ENCODE measurements at regions not wholly inside any gene's neighbourhood (a gene's known extent, or its start where the extent isn't known, plus 50 kb on each side); places are given as distances from the start of the nearest gene placed in this dataset.
"Not testable (repeated sequence)": the region's sequence is repeated elsewhere in the genome, so short reads cannot be mapped to it uniquely, and the experiment has no call there.

- no peak for DNase-seq (ENCODE audit: unreplicated experiment)
- Mint-ChIP-seq H3K27ac (ENCODE audit: low read depth, unreplicated experiment) (no peak overlapping the region), H3K4me1 (ENCODE audit: insufficient read depth, unreplicated experiment) (no peaks in the 10 kb centered on the region), H3K9me3 (ENCODE audit: unreplicated experiment) (no peaks in the 10 kb centered on the region), H3K36me3 (ENCODE audit: insufficient read depth, unreplicated experiment) (no peaks in the 10 kb centered on the region), H3K27me3 (ENCODE audit: insufficient read depth, unreplicated experiment) (no peaks in the 10 kb centered on the region), H3K4me3 (ENCODE audit: unreplicated experiment) (no peak overlapping the region)
- TF ChIP-seq, protein P1, sequence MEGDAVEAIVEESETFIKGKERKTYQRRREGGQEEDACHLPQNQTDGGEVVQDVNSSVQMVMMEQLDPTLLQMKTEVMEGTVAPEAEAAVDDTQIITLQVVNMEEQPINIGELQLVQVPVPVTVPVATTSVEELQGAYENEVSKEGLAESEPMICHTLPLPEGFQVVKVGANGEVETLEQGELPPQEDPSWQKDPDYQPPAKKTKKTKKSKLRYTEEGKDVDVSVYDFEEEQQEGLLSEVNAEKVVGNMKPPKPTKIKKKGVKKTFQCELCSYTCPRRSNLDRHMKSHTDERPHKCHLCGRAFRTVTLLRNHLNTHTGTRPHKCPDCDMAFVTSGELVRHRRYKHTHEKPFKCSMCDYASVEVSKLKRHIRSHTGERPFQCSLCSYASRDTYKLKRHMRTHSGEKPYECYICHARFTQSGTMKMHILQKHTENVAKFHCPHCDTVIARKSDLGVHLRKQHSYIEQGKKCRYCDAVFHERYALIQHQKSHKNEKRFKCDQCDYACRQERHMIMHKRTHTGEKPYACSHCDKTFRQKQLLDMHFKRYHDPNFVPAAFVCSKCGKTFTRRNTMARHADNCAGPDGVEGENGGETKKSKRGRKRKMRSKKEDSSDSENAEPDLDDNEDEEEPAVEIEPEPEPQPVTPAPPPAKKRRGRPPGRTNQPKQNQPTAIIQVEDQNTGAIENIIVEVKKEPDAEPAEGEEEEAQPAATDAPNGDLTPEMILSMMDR (IDR thresholded peaks at IDR 0.05; ENCODE audit: unreplicated experiment) = no peak
- intact Hi-C loops (cut with micrococcal nuclease) = no loop called here
- ChIA-PET CTCF (no interaction called here), POLR2A (no interaction called here)
- BruUV-seq (replicated peaks) = no TSS peak
Measured at GRCh38 chr13:50291611-50292010, 276.4 kb downstream of the KCNRG start.

DNA sequence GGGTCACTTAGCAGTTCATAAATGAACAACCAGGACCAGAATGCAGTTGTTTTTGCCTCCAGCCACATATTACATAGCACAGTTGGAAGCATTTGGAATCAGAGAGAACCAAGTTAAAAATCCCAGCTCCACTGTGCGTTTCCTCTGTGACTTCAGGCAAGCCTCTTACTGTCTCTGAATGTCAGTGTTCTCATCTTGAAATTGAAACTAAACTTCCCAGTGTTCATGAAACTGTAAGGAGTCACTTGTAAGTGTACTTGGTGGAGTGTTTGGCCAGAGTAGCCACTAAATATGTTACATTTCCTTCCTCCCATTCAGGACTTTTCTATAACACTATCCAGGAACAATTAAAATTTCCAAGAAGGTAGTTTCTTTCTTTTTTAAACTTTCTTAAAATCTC is 276.8 kb downstream of the KCNRG start:
- no peaks in the 10 kb centered on the region for H3K27me3 Mint-ChIP-seq (ENCODE audit: insufficient read depth, unreplicated experiment)
- H3K36me3 Mint-ChIP-seq (ENCODE audit: insufficient read depth, unreplicated experiment) = no peaks in the 10 kb centered on the region
- TF ChIP-seq, protein P1 (IDR thresholded peaks at IDR 0.05; ENCODE audit: unreplicated experiment) = no peak
- no peaks in the 10 kb centered on the region for H3K4me1 Mint-ChIP-seq (ENCODE audit: insufficient read depth, unreplicated experiment)
- no peak overlapping the region for H3K27ac Mint-ChIP-seq (ENCODE audit: low read depth, unreplicated experiment)
- no TSS peak for BruUV-seq (replicated peaks)
- no peak overlapping the region for H3K4me3 Mint-ChIP-seq (ENCODE audit: unreplicated experiment)
- DNase-seq (ENCODE audit: unreplicated experiment) = no peak
- intact Hi-C loops (cut with micrococcal nuclease) = no loop called here
- ChIA-PET POLR2A (no interaction called here), CTCF (no interaction called here)
- peaks cover under 1% of the 10 kb centered on the region for H3K9me3 Mint-ChIP-seq (ENCODE audit: unreplicated experiment)

GRCh38 chr13:50294425-50294824 is 279.2 kb downstream of the KCNRG start:
- H3K4me3 Mint-ChIP-seq (ENCODE audit: unreplicated experiment); H3K9me3 Mint-ChIP-seq (ENCODE audit: unreplicated experiment); H3K27ac Mint-ChIP-seq (ENCODE audit: low read depth, unreplicated experiment); POLR2A ChIA-PET; DNase-seq (ENCODE audit: unreplicated experiment); intact Hi-C loops (cut with micrococcal nuclease); H3K36me3 Mint-ChIP-seq (ENCODE audit: insufficient read depth, unreplicated experiment); BruUV-seq (replicated peaks); H3K27me3 Mint-ChIP-seq (ENCODE audit: insufficient read depth, unreplicated experiment); H3K4me1 Mint-ChIP-seq (ENCODE audit: insufficient read depth, unreplicated experiment): not testable (repeated sequence)
- CTCF ChIA-PET = interaction anchor here (0.6 kb wide), 1 partner anchor 432 kb away, joined by 3 read pairs; no protein-coding TSS in a partner anchor

DNA sequence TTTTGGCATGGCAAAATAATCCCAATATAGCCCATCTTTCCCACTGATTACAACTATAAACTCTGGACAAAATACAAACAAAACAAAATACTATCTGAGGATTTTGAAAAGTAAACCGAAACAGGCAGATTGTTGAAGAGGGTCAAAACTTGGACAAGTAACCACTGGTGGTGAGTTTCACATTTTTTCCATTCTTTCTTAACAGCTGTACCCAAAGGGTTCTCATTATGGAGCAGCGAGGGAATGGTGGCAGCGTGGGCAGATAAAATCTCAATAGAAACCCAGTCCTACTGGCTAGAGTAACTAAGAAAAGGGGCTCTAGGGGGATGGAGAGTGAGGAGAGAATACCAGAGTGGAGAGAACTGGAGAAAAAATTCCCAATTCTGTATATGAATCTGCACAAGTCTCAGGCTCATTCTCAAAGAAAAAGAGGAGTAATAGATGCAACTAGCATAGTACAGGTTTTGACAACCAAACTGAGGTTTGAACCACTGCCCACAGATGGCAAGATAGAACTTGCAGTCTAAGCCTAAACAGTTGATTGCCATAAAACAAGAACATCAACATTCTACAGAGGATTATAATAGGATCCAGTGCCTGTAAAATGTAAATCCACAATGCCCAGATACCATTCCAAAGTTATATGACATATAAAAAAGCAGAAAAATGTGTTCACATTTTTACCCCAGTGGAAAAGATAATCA is 284.5 kb downstream of the KCNRG start:
- H3K36me3 Mint-ChIP-seq (ENCODE audit: insufficient read depth, unreplicated experiment) = no peaks in the 10 kb centered on the region
- ChIA-PET CTCF (interaction anchor here (0.7 kb wide), 1 partner anchor 31 kb away, joined by 4 read pairs; no protein-coding TSS in a partner anchor), POLR2A (interaction anchor here (0.7 kb wide), 1 partner anchor 20 kb away, joined by 3 read pairs; no protein-coding TSS in a partner anchor)
- no peaks in the 10 kb centered on the region for H3K27me3 Mint-ChIP-seq (ENCODE audit: insufficient read depth, unreplicated experiment)
- DNase-seq (ENCODE audit: unreplicated experiment) = no peak
- no peaks in the 10 kb centered on the region for H3K4me1 Mint-ChIP-seq (ENCODE audit: insufficient read depth, unreplicated experiment)
- H3K4me3 Mint-ChIP-seq (ENCODE audit: unreplicated experiment) = no peak overlapping the region
- intact Hi-C loops (cut with micrococcal nuclease) = no loop called here
- no TSS peak for BruUV-seq (replicated peaks)
- peaks cover 6% of the 10 kb centered on the region for H3K9me3 Mint-ChIP-seq (ENCODE audit: unreplicated experiment)
- TF ChIP-seq, protein P1 (IDR thresholded peaks at IDR 0.05; ENCODE audit: unreplicated experiment) = no peak
- no peak overlapping the region for H3K27ac Mint-ChIP-seq (ENCODE audit: low read depth, unreplicated experiment)
